HG03196 (cell line): ENCODE measurements at regions not wholly inside any gene's neighbourhood (a gene's known extent, or its start where the extent isn't known, plus 50 kb on each side); places are given as distances from the start of the nearest gene placed in this dataset.
"Not testable (repeated sequence)": the region's sequence is repeated elsewhere in the genome, so short reads cannot be mapped to it uniquely, and the experiment has no call there.

Experiments used
- ATAC-seq: cut with Tn5 transposase; IDR thresholded peaks from one replicate; pipeline ENCODE4 v1.9.1; 2021; ENCODE audit not compliant: unreplicated experiment

- no peak for ATAC-seq
Observed at GRCh38 chr7:124171068-124171467, 138.2 kb upstream of the TMEM229A start.

DNA sequence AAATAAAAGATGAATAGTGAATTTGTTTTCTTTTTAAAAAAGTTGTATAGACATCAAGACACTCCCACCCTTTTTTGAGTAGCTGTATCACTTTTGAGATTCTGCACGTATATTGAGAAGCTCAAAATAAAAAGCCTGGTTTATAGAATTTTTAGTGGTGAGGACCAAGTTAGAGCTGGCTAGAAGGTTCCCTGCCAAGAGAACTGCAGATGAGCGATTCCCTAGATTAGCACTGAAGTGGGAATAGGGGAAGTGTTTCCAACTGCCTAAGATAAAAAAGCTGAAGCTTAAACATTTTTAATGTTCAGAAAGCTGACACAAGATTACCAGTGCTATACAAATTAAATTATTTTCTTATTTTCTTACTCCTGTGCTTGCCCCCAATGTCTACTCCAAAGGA, 135.7 kb upstream of the TMEM229A start:
- no peak for ATAC-seq

DNA sequence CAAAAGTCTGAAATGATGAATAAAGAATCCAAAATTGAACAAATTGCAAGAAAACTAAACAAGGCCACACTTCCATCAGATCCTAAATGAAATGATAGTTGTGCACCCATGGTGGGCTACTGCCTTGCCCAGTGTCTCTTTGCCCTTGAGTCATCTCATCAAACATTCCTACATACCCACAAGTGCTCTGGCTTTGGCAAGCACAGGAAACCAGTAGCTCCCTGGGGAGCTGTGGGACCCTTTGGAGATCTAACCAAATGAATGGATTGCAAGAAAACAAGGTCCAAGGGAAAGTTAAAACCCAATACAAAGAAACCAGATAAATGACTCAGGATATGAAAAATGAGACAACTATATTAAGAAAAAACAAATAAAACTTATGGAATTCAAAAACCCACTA, 129.8 kb upstream of the TMEM229A start:
- no peak for ATAC-seq

GRCh38 chr7:124155432-124156022, 122.7 kb upstream of the TMEM229A start:
- ATAC-seq: no peak

- ATAC-seq: no peak
Observed at GRCh38 chr7:124152859-124153692, 120.2 kb upstream of the TMEM229A start.

- no peak for ATAC-seq
Observed at GRCh38 chr7:124137664-124138063, 104.8 kb upstream of the TMEM229A start.

DNA sequence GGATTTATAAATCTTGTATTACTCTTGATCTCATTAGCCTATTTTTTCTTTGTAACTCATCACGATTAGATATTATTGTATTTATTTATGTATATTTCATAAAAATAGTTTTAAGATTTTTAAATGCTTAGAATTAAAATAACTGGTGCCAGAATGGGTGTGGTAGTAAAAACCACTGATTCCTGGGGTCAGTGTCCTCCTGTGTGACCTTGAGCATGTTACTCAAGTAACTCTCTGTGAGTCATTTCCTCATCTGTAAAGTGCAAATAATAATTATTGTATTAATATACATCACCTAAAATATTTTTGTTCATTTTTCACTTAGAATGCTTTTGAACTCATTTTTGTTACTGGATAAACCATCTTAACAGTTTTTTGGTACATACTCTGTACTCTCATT, 91.3 kb upstream of the TMEM229A start:
- ATAC-seq: no peak

DNA sequence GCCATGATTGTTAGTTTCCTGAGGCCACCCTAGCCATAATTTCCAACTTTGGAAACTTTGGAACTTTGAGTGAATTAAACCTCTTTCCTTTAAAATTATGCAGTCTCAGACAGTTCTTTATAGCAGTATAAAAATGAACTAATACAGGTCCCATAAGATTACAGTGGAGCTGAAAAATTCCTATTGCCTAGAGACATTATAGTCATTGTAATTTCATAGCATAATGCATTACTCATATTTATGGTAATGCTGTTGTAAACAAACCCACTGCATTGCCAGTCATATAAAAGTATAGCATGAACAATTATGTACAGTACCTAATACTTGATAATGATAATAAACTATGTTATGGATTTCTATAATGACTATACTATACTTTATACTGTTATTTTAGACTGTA, 88.0 kb upstream of the TMEM229A start:
- no peak for ATAC-seq

- no peak for ATAC-seq
Observed at GRCh38 chr7:124113045-124113444, 80.2 kb upstream of the TMEM229A start.

DNA sequence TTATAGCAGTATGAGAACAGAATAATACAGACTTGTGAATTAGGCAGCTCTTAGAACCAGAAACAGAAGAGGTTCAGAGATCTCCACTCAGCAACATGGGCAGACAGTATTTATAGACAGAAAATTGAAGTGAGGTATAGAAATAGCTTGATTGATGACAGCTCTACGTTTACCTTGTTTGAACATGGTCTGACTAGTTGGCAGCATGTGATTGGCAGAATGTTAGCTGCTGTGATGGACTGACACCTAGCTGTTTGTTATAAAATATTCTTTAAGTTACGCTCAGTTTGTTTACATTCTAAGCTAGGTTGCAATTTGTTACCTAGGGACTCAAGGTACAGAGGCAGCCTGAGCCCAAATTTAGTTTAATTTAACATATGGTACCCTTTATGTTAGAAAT, 73.7 kb upstream of the TMEM229A start:
- no peak for ATAC-seq

GRCh38 chr7:124101173-124101768, 68.4 kb upstream of the TMEM229A start:
- no peak for ATAC-seq

DNA sequence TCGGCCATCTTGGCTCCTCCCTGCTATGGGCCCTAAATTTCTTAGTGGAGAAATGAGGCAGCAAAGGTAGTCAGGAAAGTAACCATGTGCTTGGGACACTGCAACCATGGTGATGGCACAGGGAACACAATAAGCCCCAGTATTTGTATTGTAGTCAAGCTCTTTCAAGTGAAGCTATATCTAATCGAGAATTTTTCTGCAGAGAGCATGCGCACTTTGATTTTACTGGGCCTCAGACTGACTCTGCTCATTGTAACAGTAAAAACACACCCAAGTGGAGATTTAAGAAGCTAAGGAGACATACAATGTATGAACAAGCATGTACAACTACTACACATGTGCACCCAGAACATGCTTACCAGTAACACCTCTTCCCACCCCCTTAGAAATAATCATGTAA, 67.3 kb upstream of the TMEM229A start:
- no peak for ATAC-seq

DNA sequence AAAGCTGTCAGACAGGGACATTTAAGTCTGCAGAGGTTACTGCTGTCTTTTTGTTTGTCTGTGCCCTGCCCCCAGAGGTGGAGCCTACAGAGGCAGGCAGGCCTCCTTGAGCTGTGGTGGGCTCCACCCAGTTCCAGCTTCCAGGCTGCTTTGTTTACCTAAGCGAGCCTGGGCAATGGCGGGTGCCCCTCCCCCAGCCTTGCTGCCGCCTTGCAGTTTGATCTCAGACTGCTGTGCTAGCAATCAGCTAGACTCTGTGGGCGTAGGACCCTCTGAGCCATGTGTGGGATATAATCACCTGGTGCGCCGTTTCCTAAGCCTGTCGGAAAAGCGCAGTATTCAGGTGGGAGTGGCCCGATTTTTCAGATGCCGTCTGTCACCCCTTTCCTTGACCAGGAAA, 66.7 kb upstream of the TMEM229A start:
- ATAC-seq: not testable (repeated sequence)

- ATAC-seq: no peak
Observed at GRCh38 chr7:124089621-124090020, 56.8 kb upstream of the TMEM229A start.

- no peak for ATAC-seq
Observed at GRCh38 chr7:124088590-124088989, 55.7 kb upstream of the TMEM229A start.

GRCh38 chr7:124086843-124087242, 54.0 kb upstream of the TMEM229A start:
- no peak for ATAC-seq

GRCh38 chr7:124085179-124085578, 52.3 kb upstream of the TMEM229A start:
- ATAC-seq: no peak

DNA sequence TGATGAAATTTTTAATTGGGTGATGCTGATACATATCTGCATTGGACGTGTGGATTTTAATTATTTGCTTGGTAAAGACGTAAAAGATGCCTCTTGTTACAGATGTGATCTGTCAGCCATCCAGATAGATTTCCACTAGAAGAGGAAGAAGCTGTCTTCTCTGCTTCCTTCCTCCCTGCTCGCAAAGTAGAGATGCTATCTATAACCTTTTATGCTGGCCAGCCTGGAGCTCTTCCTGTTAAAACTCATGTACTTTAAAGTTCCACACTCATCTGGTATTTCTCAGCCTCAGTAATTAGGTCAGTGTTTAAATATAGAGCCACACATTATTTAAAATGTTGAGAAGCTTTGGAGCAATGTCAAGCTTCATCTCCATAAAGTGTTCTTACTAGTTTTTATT, 51.2 kb upstream of the TMEM229A start:
- ATAC-seq: no peak
